ENCODE measurements at regions not wholly inside any gene's neighbourhood (a gene's known extent, or its start where the extent isn't known, plus 50 kb on each side); places are given as distances from the start of the nearest gene placed in this dataset.

GRCh38 chr18:68035774-68036522 lies 519.4 kb upstream of the DSEL start:
- H3K27ac Mint-ChIP-seq (ENCODE audit: unreplicated experiment): no peak overlapping the region
- no TSS peak for BruUV-seq (replicated peaks)

GRCh38 chr18:68034296-68034695 lies 517.8 kb upstream of the DSEL start:
- no peaks in the 10 kb centered on the region for H3K9me3 Mint-ChIP-seq (ENCODE audit: low read depth, unreplicated experiment)
- H3K4me1 Mint-ChIP-seq (ENCODE audit: low read depth, unreplicated experiment): no peaks in the 10 kb centered on the region
- H3K27ac Mint-ChIP-seq (ENCODE audit: unreplicated experiment): no peak overlapping the region
- TF ChIP-seq CTCF (IDR thresholded peaks at IDR 0.05; ENCODE audit: unreplicated experiment): no peak
- no peaks in the 10 kb centered on the region for H3K27me3 Mint-ChIP-seq (ENCODE audit: unreplicated experiment)
- no peak overlapping the region for H3K4me3 Mint-ChIP-seq (ENCODE audit: low read depth, unreplicated experiment)
- DNase-seq: no peak
- intact Hi-C loops (cut with micrococcal nuclease; ENCODE audit: unreplicated experiment): no loop called here
- CTCF ChIA-PET: no interaction called here
- H3K36me3 Mint-ChIP-seq (ENCODE audit: insufficient read depth, unreplicated experiment): no peaks in the 10 kb centered on the region
- no TSS peak for BruUV-seq (replicated peaks)

More at GRCh38 chr18:68035774-68036522, 519.4 kb upstream of the DSEL start:
- no peak for TF ChIP-seq CTCF (IDR thresholded peaks at IDR 0.05; ENCODE audit: unreplicated experiment)
- DNase-seq: no peak
- CTCF ChIA-PET: no interaction called here
- Mint-ChIP-seq H3K9me3 (ENCODE audit: low read depth, unreplicated experiment) (no peaks in the 10 kb centered on the region), H3K36me3 (ENCODE audit: insufficient read depth, unreplicated experiment) (no peaks in the 10 kb centered on the region), H3K4me3 (ENCODE audit: low read depth, unreplicated experiment) (no peak overlapping the region), H3K27me3 (ENCODE audit: unreplicated experiment) (no peaks in the 10 kb centered on the region), H3K4me1 (ENCODE audit: low read depth, unreplicated experiment) (no peaks in the 10 kb centered on the region)
- intact Hi-C loops (cut with micrococcal nuclease; ENCODE audit: unreplicated experiment): no loop called here

GRCh38 chr18:68033466-68033865 lies 516.9 kb upstream of the DSEL start:
- no peak for DNase-seq
- H3K4me1 Mint-ChIP-seq (ENCODE audit: low read depth, unreplicated experiment): no peaks in the 10 kb centered on the region
- intact Hi-C loops (cut with micrococcal nuclease; ENCODE audit: unreplicated experiment): no loop called here
- no peaks in the 10 kb centered on the region for H3K9me3 Mint-ChIP-seq (ENCODE audit: low read depth, unreplicated experiment)
- H3K4me3 Mint-ChIP-seq (ENCODE audit: low read depth, unreplicated experiment): no peak overlapping the region
- H3K27ac Mint-ChIP-seq (ENCODE audit: unreplicated experiment): no peak overlapping the region
- no TSS peak for BruUV-seq (replicated peaks)
- H3K36me3 Mint-ChIP-seq (ENCODE audit: insufficient read depth, unreplicated experiment): no peaks in the 10 kb centered on the region
- CTCF ChIA-PET: no interaction called here
- no peaks in the 10 kb centered on the region for H3K27me3 Mint-ChIP-seq (ENCODE audit: unreplicated experiment)
- TF ChIP-seq CTCF (IDR thresholded peaks at IDR 0.05; ENCODE audit: unreplicated experiment): no peak

GRCh38 chr18:68024716-68025115 lies 508.2 kb upstream of the DSEL start:
- H3K4me3 Mint-ChIP-seq (ENCODE audit: low read depth, unreplicated experiment): no peak overlapping the region
- no peak overlapping the region for H3K27ac Mint-ChIP-seq (ENCODE audit: unreplicated experiment)
- CTCF ChIA-PET: no interaction called here
- H3K4me1 Mint-ChIP-seq (ENCODE audit: low read depth, unreplicated experiment): no peaks in the 10 kb centered on the region
- H3K27me3 Mint-ChIP-seq (ENCODE audit: unreplicated experiment): no peaks in the 10 kb centered on the region
- TF ChIP-seq CTCF (IDR thresholded peaks at IDR 0.05; ENCODE audit: unreplicated experiment): no peak
- no peaks in the 10 kb centered on the region for H3K36me3 Mint-ChIP-seq (ENCODE audit: insufficient read depth, unreplicated experiment)
- no peak for DNase-seq
- no TSS peak for BruUV-seq (replicated peaks)
- intact Hi-C loops (cut with micrococcal nuclease; ENCODE audit: unreplicated experiment): no loop called here
- no peaks in the 10 kb centered on the region for H3K9me3 Mint-ChIP-seq (ENCODE audit: low read depth, unreplicated experiment)
